HAP-1 (cell line): ENCODE measurements at regions not wholly inside any gene's neighbourhood (a gene's known extent, or its start where the extent isn't known, plus 50 kb on each side); places are given as distances from the start of the nearest gene placed in this dataset.
A peak's percentile ranks its signal among the peaks of the same experiment; 100 is the strongest.

Experiments used
- DNase-seq, 2 experiments: peaks; one replicate each; pipeline ENCODE4 v3.0.0-alpha.2; 2016 to 2020; ENCODE audit warnings: low spot score in 2 of 2
- H3K27me3 ChIP-seq: fragments of 250-450 bp; sonication (Bioruptor Pico); 2 replicates; pipeline ENCODE4 v1.5.1; 2020; ENCODE audit warnings: low read depth, mild to moderate bottlenecking, moderate library complexity
- H3K36me3 ChIP-seq: fragments of 250-450 bp; sonication (Bioruptor Pico); replicated peaks from 2 replicates; pipeline ENCODE4 v1.5.1; 2020; ENCODE audit warnings: mild to moderate bottlenecking
- H3K4me1 ChIP-seq: fragments of 250-450 bp; sonication (Bioruptor Pico); 2 replicates; pipeline ENCODE4 v1.5.1; 2020; ENCODE audit warnings: mild to moderate bottlenecking
- H3K4me3 ChIP-seq: fragments of 250-450 bp; sonication (Bioruptor Pico); 2 replicates; pipeline ENCODE4 v1.5.1; 2020; ENCODE audit warnings: mild to moderate bottlenecking, moderate library complexity
- H3K9me3 ChIP-seq: fragments of 250-450 bp; sonication (Bioruptor Pico); 2 replicates; pipeline ENCODE4 v1.5.1; 2020; ENCODE audit warnings: mild to moderate bottlenecking, moderate library complexity
- in situ Hi-C: fragments of 300-500 bp; cut with MboI; formaldehyde crosslinking; loops from 3 replicates; pipeline ENCODE4 v1.14.3; 2020; ENCODE audit warnings: low sequenced_read_pairs, inconsistent platforms, mixed read lengths

- Histone ChIP-seq H3K4me1 (no peaks in the 10 kb centered on the region), H3K9me3 (no peaks in the 10 kb centered on the region), H3K4me3 (no peak overlapping the region), H3K27me3 (no peaks in the 10 kb centered on the region), H3K36me3 (no peaks in the 10 kb centered on the region)
- no peak for DNase-seq
- in situ Hi-C loops: no loop called here
Observed at GRCh38 chr15:100806157-100806556, 73.5 kb upstream of the ALDH1A3 start.

DNA sequence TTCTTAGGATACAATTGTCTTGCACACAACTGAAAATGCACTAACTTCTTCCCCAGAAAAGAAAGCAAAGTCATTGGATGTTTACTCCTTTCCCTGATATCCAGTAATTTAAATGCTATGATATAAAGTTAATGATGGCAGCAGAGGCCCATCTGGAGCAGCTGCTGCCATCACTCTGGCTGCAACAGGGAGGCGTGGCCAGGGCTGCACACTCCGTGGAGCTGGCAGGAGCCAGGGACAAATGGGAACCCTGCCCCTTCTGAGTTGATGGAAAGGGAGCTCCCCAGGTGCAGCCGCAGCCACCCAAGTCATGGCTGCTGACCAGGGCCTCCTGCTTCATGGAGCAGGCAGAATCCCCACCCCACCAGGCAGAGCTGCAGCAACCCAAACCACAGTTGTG, 72.6 kb upstream of the ALDH1A3 start:
- Histone ChIP-seq H3K4me3 (no peak overlapping the region), H3K27me3 (no peaks in the 10 kb centered on the region), H3K36me3 (no peaks in the 10 kb centered on the region), H3K4me1 (no peaks in the 10 kb centered on the region), H3K9me3 (no peaks in the 10 kb centered on the region)
- DNase-seq: no peak
- in situ Hi-C loops: no loop called here

- in situ Hi-C loops: no loop called here
- Histone ChIP-seq H3K36me3 (no peaks in the 10 kb centered on the region), H3K27me3 (no peaks in the 10 kb centered on the region), H3K9me3 (no peaks in the 10 kb centered on the region), H3K4me1 (no peaks in the 10 kb centered on the region), H3K4me3 (no peak overlapping the region)
- DNase-seq: no peak
Observed at GRCh38 chr15:100808691-100809090, 70.9 kb upstream of the ALDH1A3 start.

DNA sequence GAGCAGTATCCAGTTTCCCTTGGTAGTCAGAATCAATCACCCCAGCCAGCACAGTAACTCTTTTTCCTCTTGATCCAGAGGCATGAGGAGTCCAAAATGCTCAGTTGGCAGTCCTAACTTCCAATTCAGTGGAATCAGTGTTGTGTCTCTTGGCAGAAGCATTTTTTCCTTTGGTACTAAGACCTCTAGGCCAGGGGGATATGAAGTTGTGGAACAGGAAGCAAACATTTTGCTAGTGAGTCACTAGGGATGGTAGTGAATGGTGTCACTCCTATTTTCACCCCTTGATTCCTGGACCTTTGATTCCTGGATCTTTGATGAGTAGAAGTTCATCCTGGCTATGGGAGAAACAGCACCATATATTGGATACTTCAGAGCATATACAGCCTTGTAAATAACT, 70.5 kb upstream of the ALDH1A3 start:
- no peaks in the 10 kb centered on the region for H3K4me1 ChIP-seq
- DNase-seq: no peak
- H3K27me3 ChIP-seq: no peaks in the 10 kb centered on the region
- H3K9me3 ChIP-seq: no peaks in the 10 kb centered on the region
- H3K4me3 ChIP-seq: no peak overlapping the region
- in situ Hi-C loops: no loop called here
- no peaks in the 10 kb centered on the region for H3K36me3 ChIP-seq

- in situ Hi-C loops: no loop called here
- Histone ChIP-seq H3K4me1 (no peaks in the 10 kb centered on the region), H3K36me3 (no peaks in the 10 kb centered on the region), H3K4me3 (no peak overlapping the region), H3K27me3 (no peaks in the 10 kb centered on the region), H3K9me3 (no peaks in the 10 kb centered on the region)
- no peak for DNase-seq
Observed at GRCh38 chr15:100809587-100809986, 70.0 kb upstream of the ALDH1A3 start.

- Histone ChIP-seq H3K27me3 (no peaks in the 10 kb centered on the region), H3K4me3 (no peak overlapping the region), H3K4me1 (no peaks in the 10 kb centered on the region), H3K9me3 (no peaks in the 10 kb centered on the region), H3K36me3 (no peaks in the 10 kb centered on the region)
- DNase-seq: no peak
- in situ Hi-C loops: no loop called here
Observed at GRCh38 chr15:100810229-100810628, 69.4 kb upstream of the ALDH1A3 start.

- no peaks in the 10 kb centered on the region for H3K4me1 ChIP-seq
- DNase-seq: no peak
- H3K27me3 ChIP-seq: no peaks in the 10 kb centered on the region
- H3K9me3 ChIP-seq: no peaks in the 10 kb centered on the region
- H3K36me3 ChIP-seq: no peaks in the 10 kb centered on the region
- no peak overlapping the region for H3K4me3 ChIP-seq
- in situ Hi-C loops: no loop called here
Observed at GRCh38 chr15:100810831-100811230, 68.8 kb upstream of the ALDH1A3 start.

- Histone ChIP-seq H3K36me3 (no peaks in the 10 kb centered on the region), H3K27me3 (no peaks in the 10 kb centered on the region), H3K4me3 (no peak overlapping the region), H3K4me1 (no peaks in the 10 kb centered on the region), H3K9me3 (no peaks in the 10 kb centered on the region; the same call in 1 of the 2 replicates)
- in situ Hi-C loops: no loop called here
- DNase-seq: no peak
Observed at GRCh38 chr15:100812802-100813201, 66.8 kb upstream of the ALDH1A3 start.

DNA sequence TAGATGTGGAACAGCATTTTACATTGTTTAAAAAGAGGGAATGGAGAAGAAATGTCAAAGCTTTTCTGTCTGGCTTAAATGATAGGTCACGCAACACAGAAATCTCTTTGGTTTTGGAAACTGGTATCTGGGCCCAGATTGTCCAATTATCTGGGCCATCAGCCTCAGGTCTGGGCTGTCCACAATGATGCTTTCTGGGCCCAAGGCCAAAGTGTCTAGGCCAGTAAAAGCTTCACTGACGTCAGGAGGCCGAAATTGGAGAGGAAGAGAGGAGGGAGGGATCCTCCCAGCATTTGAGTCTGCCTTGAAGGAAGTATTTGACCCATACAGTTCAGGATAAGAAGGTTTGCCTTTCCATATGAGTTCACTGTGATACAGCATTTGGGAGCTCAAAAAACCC, 60.7 kb upstream of the ALDH1A3 start:
- Histone ChIP-seq H3K4me3 (no peak overlapping the region), H3K36me3 (no peaks in the 10 kb centered on the region), H3K4me1 (no peaks in the 10 kb centered on the region), H3K9me3 (no peaks in the 10 kb centered on the region; the same call in 1 of the 2 replicates), H3K27me3 (no peaks in the 10 kb centered on the region)
- in situ Hi-C loops: no loop called here
- DNase-seq: no peak

DNA sequence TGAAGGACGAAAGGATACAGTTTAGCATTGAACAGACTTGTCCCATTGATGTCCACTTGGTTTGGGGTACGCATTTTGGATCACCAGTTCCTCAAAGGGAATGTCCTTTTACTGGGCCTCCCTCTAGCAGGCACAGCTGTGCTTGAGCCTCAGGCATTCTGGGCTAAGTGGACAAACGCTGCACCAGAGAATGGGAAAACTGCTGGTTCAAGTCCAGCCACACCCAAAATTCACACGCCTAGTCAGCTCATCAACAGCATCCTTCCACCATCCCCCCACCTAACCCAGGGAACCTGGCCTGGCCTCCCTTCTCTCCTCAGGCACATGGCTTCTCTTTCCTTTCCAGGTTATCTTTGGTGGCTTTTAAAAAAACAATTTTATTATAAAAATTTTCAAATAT, 59.1 kb upstream of the ALDH1A3 start:
- no peak overlapping the region for H3K4me3 ChIP-seq
- H3K36me3 ChIP-seq: no peaks in the 10 kb centered on the region
- H3K4me1 ChIP-seq: no peaks in the 10 kb centered on the region
- no peak for DNase-seq
- H3K9me3 ChIP-seq: no peaks in the 10 kb centered on the region; the same call in 1 of the 2 replicates
- H3K27me3 ChIP-seq: 0 out of 2 replicates have a peak, but pooled peaks cover 2% of the 10 kb centered on the region
- in situ Hi-C loops: no loop called here

GRCh38 chr15:100821327-100821726, 58.3 kb upstream of the ALDH1A3 start:
- Histone ChIP-seq H3K4me3 (no peak overlapping the region), H3K4me1 (no peaks in the 10 kb centered on the region), H3K9me3 (no peaks in the 10 kb centered on the region; the same call in 1 of the 2 replicates), H3K36me3 (no peaks in the 10 kb centered on the region), H3K27me3 (0 out of 2 replicates have a peak, but pooled peaks cover 2% of the 10 kb centered on the region)
- in situ Hi-C loops: no loop called here
- no peak for DNase-seq

GRCh38 chr15:100824211-100824610, 55.4 kb upstream of the ALDH1A3 start:
- in situ Hi-C loops: no loop called here
- H3K4me1 ChIP-seq: peaks cover 2% of the 10 kb centered on the region; the same call in 1 of the 2 replicates
- DNase-seq: no peak
- no peak overlapping the region for H3K4me3 ChIP-seq
- H3K36me3 ChIP-seq: no peaks in the 10 kb centered on the region
- H3K9me3 ChIP-seq: no peaks in the 10 kb centered on the region
- H3K27me3 ChIP-seq: 0 out of 2 replicates have a peak, but pooled peaks cover 2% of the 10 kb centered on the region

- no peaks in the 10 kb centered on the region for H3K9me3 ChIP-seq
- DNase-seq: peak in 1 of 2 experiments; percentile 65
- in situ Hi-C loops: no loop called here
- H3K4me3 ChIP-seq: no peak overlapping the region
- H3K27me3 ChIP-seq: peaks cover 2% of the 10 kb centered on the region; the same call in 1 of the 2 replicates
- H3K36me3 ChIP-seq: no peaks in the 10 kb centered on the region
- peaks cover 5% of the 10 kb centered on the region; the same call in 1 of the 2 replicates for H3K4me1 ChIP-seq
Observed at GRCh38 chr15:100829457-100829856, 50.2 kb upstream of the ALDH1A3 start.
